ENCODE measurements at regions not wholly inside any gene's neighbourhood (a gene's known extent, or its start where the extent isn't known, plus 50 kb on each side); places are given as distances from the start of the nearest gene placed in this dataset.
A peak's percentile ranks its signal among the peaks of the same experiment; 100 is the strongest.

- no peak for DNase-seq (ENCODE audit: low read depth in 1 of 2, low spot score in 2 of 2)
- POLR2A ChIA-PET (ENCODE audit: partially characterized antibody) = no interaction called here
- no peak for TF ChIP-seq JUN (IDR thresholded peaks at IDR 0.05; ENCODE audit: low read depth, low read length)
- TF ChIP-seq KDM5A (IDR thresholded peaks at IDR 0.05; ENCODE audit: low read length) = no peak
- TF ChIP-seq POU5F1 (IDR thresholded peaks at IDR 0.05; ENCODE audit: low read depth, low read length) = no peak
- TF ChIP-seq POLR2AphosphoS5 (IDR thresholded peaks at IDR 0.05; ENCODE audit: low read depth, low read length) = no peak
- TF ChIP-seq GTF2F1 (IDR thresholded peaks at IDR 0.05; ENCODE audit: borderline replicate concordance, low read depth, low read length) = no peak
- TF ChIP-seq SIRT6 (IDR thresholded peaks at IDR 0.05; ENCODE audit: low read length) = no peak
- no peak for TF ChIP-seq SAP30 (IDR thresholded peaks at IDR 0.05; ENCODE audit: insufficient read depth, insufficient replicate concordance, low read length)
- TF ChIP-seq TAF7 (optimal IDR thresholded peaks at IDR 0.05; ENCODE audit: borderline replicate concordance, low read depth, low read length) = no peak
- TF ChIP-seq SP2 (IDR thresholded peaks at IDR 0.05; ENCODE audit: low read length) = no peak
- no peak for TF ChIP-seq GABPA (IDR thresholded peaks at IDR 0.05; ENCODE audit: borderline replicate concordance, insufficient read depth, low read length)
- TF ChIP-seq, protein P1, sequence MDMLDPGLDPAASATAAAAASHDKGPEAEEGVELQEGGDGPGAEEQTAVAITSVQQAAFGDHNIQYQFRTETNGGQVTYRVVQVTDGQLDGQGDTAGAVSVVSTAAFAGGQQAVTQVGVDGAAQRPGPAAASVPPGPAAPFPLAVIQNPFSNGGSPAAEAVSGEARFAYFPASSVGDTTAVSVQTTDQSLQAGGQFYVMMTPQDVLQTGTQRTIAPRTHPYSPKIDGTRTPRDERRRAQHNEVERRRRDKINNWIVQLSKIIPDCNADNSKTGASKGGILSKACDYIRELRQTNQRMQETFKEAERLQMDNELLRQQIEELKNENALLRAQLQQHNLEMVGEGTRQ (IDR thresholded peaks at IDR 0.05; ENCODE audit: low read length) = no peak
- TF ChIP-seq, protein P2, sequence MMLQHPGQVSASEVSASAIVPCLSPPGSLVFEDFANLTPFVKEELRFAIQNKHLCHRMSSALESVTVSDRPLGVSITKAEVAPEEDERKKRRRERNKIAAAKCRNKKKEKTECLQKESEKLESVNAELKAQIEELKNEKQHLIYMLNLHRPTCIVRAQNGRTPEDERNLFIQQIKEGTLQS (IDR thresholded peaks at IDR 0.05; ENCODE audit: insufficient read depth, low read depth, low read length) = no peak
- no peak for TF ChIP-seq FOSL1 (IDR thresholded peaks at IDR 0.05; ENCODE audit: insufficient read depth, low read depth, low read length)
- TF ChIP-seq CHD2 (IDR thresholded peaks at IDR 0.05; ENCODE audit: low read length) = no peak
- no peak for TF ChIP-seq MAFK (IDR thresholded peaks at IDR 0.05; ENCODE audit: low read depth, low read length)
Observed at GRCh38 chr2:59998324-59998723, 555.1 kb downstream of the BCL11A start.

More at GRCh38 chr2:59998324-59998723, 555.1 kb downstream of the BCL11A start:
- Histone ChIP-seq H2BK12ac (ENCODE audit: low read depth, low read length) (no peak overlapping the region), H3K23ac (ENCODE audit: insufficient read length) (no peak overlapping the region), H3K36me3 (ENCODE audit: control insufficient read depth in 2 of 4, insufficient read depth in 4 of 4, low read length in 3 of 4) (no peaks in the 10 kb centered on the region), H3K4me1 (replicated peaks in 1 of 4; ENCODE audit: control insufficient read depth in 3 of 4, insufficient read depth in 4 of 4, low read length in 3 of 4) (peaks cover 0 to 6% (median 0%) of the 10 kb centered on the region in 4 experiments; a peak in 1 of 7 replicates), H3K9me3 (ENCODE audit: insufficient read depth in 2 of 2, low read depth in 1 of 2, low read length in 1 of 2) (no peaks in the 10 kb centered on the region), H3K27ac (ENCODE audit: low read depth, low read length) (no peak overlapping the region), H3K9ac (replicated peaks in 1 of 4; ENCODE audit: extremely low read depth in 1 of 4, low read depth in 3 of 4, low read length in 3 of 4) (no peak overlapping the region), H3K23me2 (ENCODE audit: low read depth, low read length) (no peaks in the 10 kb centered on the region), H4K5ac (ENCODE audit: insufficient read length, low read depth, low read length) (no peak overlapping the region), H3K79me1 (ENCODE audit: low read depth, low read length) (no peaks in the 10 kb centered on the region), H3K79me2 (ENCODE audit: control insufficient read depth in 1 of 2, insufficient read depth in 2 of 2, low read length in 2 of 2) (no peaks in the 10 kb centered on the region), H2BK15ac (ENCODE audit: low read length) (no peak overlapping the region), H4K91ac (replicated peaks; ENCODE audit: insufficient read length, low read length) (no peak overlapping the region), H2BK20ac (ENCODE audit: low read length) (no peak overlapping the region), H2BK5ac (ENCODE audit: low read depth, low read length) (no peak overlapping the region), H3K4me2 (ENCODE audit: insufficient read depth in 1 of 2, low read depth in 2 of 2, low read length in 2 of 2) (no peak overlapping the region), H4K20me1 (replicated peaks in 1 of 2; ENCODE audit: control insufficient read depth in 1 of 2, insufficient read depth in 2 of 2, low read length in 2 of 2) (no peaks in the 10 kb centered on the region), H4K8ac (ENCODE audit: extremely low read depth, insufficient read depth, low read length) (no peak overlapping the region), H3K14ac (ENCODE audit: insufficient read length) (no peak overlapping the region), H3K4ac (replicated peaks; ENCODE audit: insufficient read length, low read depth, low read length) (no peak overlapping the region), H2AFZ (ENCODE audit: low read length) (0 out of 2 replicates have a peak overlapping the region, but pooled peaks have one; percentile 30), H2AK5ac (ENCODE audit: low read depth, low read length) (no peak overlapping the region), H2BK120ac (replicated peaks; ENCODE audit: low read depth, low read length) (no peak overlapping the region), H3K4me3 (ENCODE audit: extremely low read depth in 1 of 4, insufficient read depth in 2 of 4, low read depth in 3 of 4, low read length in 4 of 4) (no peak overlapping the region), H3K56ac (replicated peaks; ENCODE audit: insufficient read length, low read depth, low read length) (no peak overlapping the region), H3K27me3 (replicated peaks in 1 of 4; ENCODE audit: control insufficient read depth in 3 of 4, extremely low read depth in 1 of 4, insufficient read depth in 3 of 4, low read length in 3 of 4) (no peaks in the 10 kb centered on the region), H3K18ac (ENCODE audit: extremely low read depth, low read length) (no peak overlapping the region)
- CTCF ChIA-PET (ENCODE audit: partially characterized antibody) = no interaction called here
- FAIRE-seq = no peak
